HepG2 (cell line): ENCODE measurements at regions not wholly inside any gene's neighbourhood (a gene's known extent, or its start where the extent isn't known, plus 50 kb on each side); places are given as distances from the start of the nearest gene placed in this dataset.
"Not testable (repeated sequence)": the region's sequence is repeated elsewhere in the genome, so short reads cannot be mapped to it uniquely, and the experiment has no call there.

Source experiments
- ATAC-seq: fragments of 200-7000 bp; cut with Tn5 transposase; 3 replicates; pipeline ENCODE4 v1.9.1; 2020; ENCODE audit warnings: mild to moderate bottlenecking, moderate library complexity
- BruUV-seq: library from RNA; stranded (reverse); fragments of 400-500 nt; replicated peaks from 2 replicates; lab custom pipeline; 2021; lab: Mats Ljungman, UMichigan
- CTCF ChIA-PET: fragments of 300-600 bp; formaldehyde crosslinking; extraction: SDS; loops from one replicate; lab custom pipeline; 2021; ENCODE audit warnings: low total read pairs, inconsistent platforms, low intra/inter-chr PET ratio; lab: Yijun Ruan, JAX
- POLR2A ChIA-PET: fragments of 350-600 bp; sonication (Branson Sonifier 250); formaldehyde crosslinking; loops from one replicate; lab custom pipeline; 2020; ENCODE audit warnings: antibody characterized with exemption, inconsistent platforms; lab: Yijun Ruan, JAX
- DNase-seq: peaks from one replicate; pipeline ENCODE4 v3.0.0-alpha.2; 2015; ENCODE audit warnings: low spot score
- FAIRE-seq: peaks from 3 replicates; lab custom pipeline; 2011; peaks lifted over from hg19 to GRCh38; lab: Jason Lieb, UNC
- H2AFZ ChIP-seq: one replicate; pipeline ENCODE4 v1.6.1; 2011; ENCODE audit warnings: low read length, inconsistent platforms
- H3K27ac ChIP-seq: fragments of 300-600 bp; 3 replicates; pipeline ENCODE4 v1.8.0; 2011; ENCODE audit warnings: mixed run types, mild to moderate bottlenecking, mixed read lengths, low read length, inconsistent platforms; ENCODE audit not compliant: insufficient read depth; ENCODE audit errors: extremely low read length
- H3K27me3 ChIP-seq, 2 experiments: fragments of 200-600 bp in 1 of 2; 2 replicates in 1 of 2; 3 replicates in 1 of 2; pipeline versions ENCODE4 v1.6.0 to v1.8.0; 2011; ENCODE audit warnings: low read length in 2 of 2, mild to moderate bottlenecking in 2 of 2, moderate library complexity in 2 of 2, inconsistent platforms in 1 of 2; ENCODE audit not compliant: insufficient read depth in 2 of 2, control insufficient read depth in 1 of 2
- H3K36me3 ChIP-seq, 2 experiments: fragments of 200-600 bp in 1 of 2; replicated peaks in 1 of 2; 2 replicates in 1 of 2; 3 replicates in 1 of 2; pipeline versions ENCODE4 v1.5.1 to v1.8.0; 2011; ENCODE audit warnings: low read length in 2 of 2, inconsistent platforms in 1 of 2; ENCODE audit not compliant: insufficient read depth in 2 of 2, control insufficient read depth in 1 of 2
- H3K4me1 ChIP-seq: 2 replicates; pipeline ENCODE4 v1.5.1; 2012; ENCODE audit warnings: low read length, inconsistent platforms; ENCODE audit not compliant: insufficient read depth
- H3K4me2 ChIP-seq: 2 replicates; pipeline ENCODE4 v1.6.0; 2011; ENCODE audit warnings: low read depth, low read length, inconsistent platforms
- H3K4me3 ChIP-seq, 3 experiments: fragments of 200-600 bp in 1 of 3; sonication (generic), shearing (Covaris generic) in 1 of 3; replicated peaks in 1 of 3; 2 replicates each; pipeline ENCODE4 v1.5.1; 2011 to 2016; ENCODE audit warnings: low read length in 3 of 3, inconsistent platforms in 2 of 3, low read depth in 2 of 3, mild to moderate bottlenecking in 2 of 3, control low read depth in 1 of 3, mixed read lengths in 1 of 3; ENCODE audit not compliant: insufficient read depth in 1 of 3
- H3K79me2 ChIP-seq: one replicate; pipeline ENCODE4 v1.6.1; 2011; ENCODE audit warnings: low read length, inconsistent platforms; ENCODE audit not compliant: insufficient read depth
- H3K9ac ChIP-seq: 2 replicates; pipeline ENCODE4 v1.6.0; 2011; ENCODE audit warnings: mild to moderate bottlenecking, low read depth, low read length, inconsistent platforms; ENCODE audit not compliant: insufficient read depth
- H3K9me3 ChIP-seq: 2 replicates; pipeline ENCODE4 v1.5.1; 2012; ENCODE audit warnings: mild to moderate bottlenecking, low read length
- H4K20me1 ChIP-seq: 2 replicates; pipeline ENCODE4 v1.6.0; 2011; ENCODE audit warnings: inconsistent platforms, mild to moderate bottlenecking, low read length, moderate library complexity; ENCODE audit not compliant: insufficient read depth
- AHDC1 ChIP-seq: sonication (generic); formaldehyde crosslinking; IDR thresholded peaks from 2 replicates; pipeline ENCODE4 v1.5.1; 2020; ENCODE audit warnings: mild to moderate bottlenecking, missing genetic modification reagents, borderline replicate concordance
- NR2F2 ChIP-seq: IDR thresholded peaks from 2 replicates; pipeline ENCODE4 v1.6.1; 2012; ENCODE audit warnings: low read depth, inconsistent platforms, borderline replicate concordance
- PITX1 ChIP-seq: sonication (generic); formaldehyde crosslinking; IDR thresholded peaks from 2 replicates; pipeline ENCODE4 v1.5.1; 2020; ENCODE audit warnings: mild to moderate bottlenecking, missing genetic modification reagents
- POGK ChIP-seq: sonication (generic); formaldehyde crosslinking; conservative IDR thresholded peaks from 2 replicates; pipeline ENCODE4 v1.8.0; 2022; ENCODE audit warnings: mild to moderate bottlenecking, moderate library complexity, missing genetic modification reagents
- WGBS: methylation state at CpG from one replicate; pipeline ENCODE4 v1.1.6; 2017; ENCODE audit warnings: low lambda C conversion rate; 5-methylcytosine and 5-hydroxymethylcytosine counted together
- in situ Hi-C: cut with HindIII; loops from 2 replicates; pipeline ENCODE4 v1.10.0; 2017; ENCODE audit warnings: low pct_unique_long_range_greater_than_20kb; ENCODE audit not compliant: extremely low pct_ligation_motif_present
- intact Hi-C: fragments of 100-400 bp; cut with micrococcal nuclease; formaldehyde crosslinking; loops from one replicate; pipeline ENCODE4 v1.10.0; 2022; ENCODE audit not compliant: unreplicated experiment

GRCh38 chr3:164723396-164723795 lies 354.9 kb downstream of the SI start:
- H3K4me3 ChIP-seq = no peak overlapping the region
- H2AFZ ChIP-seq = no peak overlapping the region
- H3K4me1 ChIP-seq = no peaks in the 10 kb centered on the region
- ATAC-seq = peak; percentile 46
- no peaks in the 10 kb centered on the region for H3K36me3 ChIP-seq
- BruUV-seq = no TSS peak
- in situ Hi-C loops = no loop called here
- 0 out of 2 replicates have a peak overlapping the region, but pooled peaks have one; percentile 20 for H3K4me2 ChIP-seq
- H3K9me3 ChIP-seq = no peaks in the 10 kb centered on the region
- TF ChIP-seq NR2F2 (no peak), PITX1 (peak; percentile 63; the same call in 1 of the 2 replicates)
- TF ChIP-seq, all 625 proteins: peak for 1
- CTCF ChIA-PET = no interaction called here
- intact Hi-C loops = no loop called here
- WGBS = 4% methylated on average over 3 of the region's 4 CpGs
- H3K27me3 ChIP-seq = no peaks in the 10 kb centered on the region
- no peaks in the 10 kb centered on the region for H4K20me1 ChIP-seq
- H3K27ac ChIP-seq = no peak overlapping the region
- H3K9ac ChIP-seq = no peak overlapping the region
- FAIRE-seq (no peak), DNase-seq (peak; percentile 1)
- POLR2A ChIA-PET = no interaction called here
- H3K79me2 ChIP-seq = no peaks in the 10 kb centered on the region

- no CpG with 5 or more reads among the region's 13 CpGs for WGBS
- POLR2A ChIA-PET, H3K27me3 ChIP-seq, in situ Hi-C loops, H3K4me1 ChIP-seq, H4K20me1 ChIP-seq, H3K79me2 ChIP-seq, ATAC-seq, DNase-seq, H3K9me3 ChIP-seq, H3K9ac ChIP-seq, intact Hi-C loops, BruUV-seq, H2AFZ ChIP-seq, H3K4me3 ChIP-seq, H3K27ac ChIP-seq, H3K4me2 ChIP-seq, H3K36me3 ChIP-seq, FAIRE-seq, CTCF ChIA-PET: not testable (repeated sequence)
Observed at GRCh38 chr3:164702808-164703207, 375.5 kb downstream of the SI start.

- ChIA-PET POLR2A (no interaction called here), CTCF (no interaction called here)
- in situ Hi-C loops (no loop called here), intact Hi-C loops (no loop called here)
- no peak overlapping the region for H2AFZ ChIP-seq
- H3K27me3 ChIP-seq = no peaks in the 10 kb centered on the region; a peak in 1 of 5 replicates
- BruUV-seq = no TSS peak
- ATAC-seq (no peak), DNase-seq (no peak), FAIRE-seq (no peak)
- no peak overlapping the region for H3K4me2 ChIP-seq
- H3K9me3 ChIP-seq = no peaks in the 10 kb centered on the region
- no peak overlapping the region for H3K4me3 ChIP-seq
- no peaks in the 10 kb centered on the region for H3K4me1 ChIP-seq
- H3K9ac ChIP-seq = no peak overlapping the region
- no peak overlapping the region for H3K27ac ChIP-seq
- H3K36me3 ChIP-seq = no peaks in the 10 kb centered on the region
- H3K79me2 ChIP-seq = no peaks in the 10 kb centered on the region
- 0% methylated on average over 1 of the region's 1 CpG for WGBS
- H4K20me1 ChIP-seq = no peaks in the 10 kb centered on the region
- no peak for TF ChIP-seq POGK (CRISPR knock-in tag)
- TF ChIP-seq AHDC1 (CRISPR knock-in tag) = no peak
Observed at GRCh38 chr3:164687902-164688301, 390.4 kb downstream of the SI start.
